ENCODE measurements at regions not wholly inside any gene's neighbourhood (a gene's known extent, or its start where the extent isn't known, plus 50 kb on each side); places are given as distances from the start of the nearest gene placed in this dataset.

GRCh38 chr6:144768551-144769075 is 483.5 kb downstream of the UTRN start:
- intact Hi-C loops (cut with DNase I): no loop called here
- no peaks in the 10 kb centered on the region for H3K9me3 ChIP-seq
- DNase-seq (no peak), ATAC-seq (no peak)
- no peaks in the 10 kb centered on the region for H3K27me3 ChIP-seq (ENCODE audit: low read depth)
- no peak for TF ChIP-seq CTCF (IDR thresholded peaks at IDR 0.05)
- H3K27ac ChIP-seq: no peak overlapping the region
- no peak overlapping the region for H3K4me3 ChIP-seq
- peaks cover 27% of the 10 kb centered on the region for H3K36me3 ChIP-seq
- H3K4me1 ChIP-seq: no peaks in the 10 kb centered on the region

GRCh38 chr6:144769142-144769541 is 484.0 kb downstream of the UTRN start:
- no peak overlapping the region for H3K27ac ChIP-seq
- ATAC-seq: no peak

GRCh38 chr6:144776031-144776819 is 491.1 kb downstream of the UTRN start:
- no peak for TF ChIP-seq CTCF (IDR thresholded peaks at IDR 0.05)
- H3K27ac ChIP-seq: no peak overlapping the region
- H3K9me3 ChIP-seq: no peaks in the 10 kb centered on the region

More at GRCh38 chr6:144769142-144769541, 484.0 kb downstream of the UTRN start:
- Histone ChIP-seq H3K27me3 (ENCODE audit: low read depth) (no peaks in the 10 kb centered on the region), H3K4me3 (no peak overlapping the region), H3K36me3 (peaks cover 33% of the 10 kb centered on the region), H3K4me1 (no peaks in the 10 kb centered on the region), H3K9me3 (no peaks in the 10 kb centered on the region)
- intact Hi-C loops (cut with DNase I): no loop called here
- TF ChIP-seq CTCF (IDR thresholded peaks at IDR 0.05): no peak
- DNase-seq: no peak

GRCh38 chr6:144777249-144777648 is 492.1 kb downstream of the UTRN start:
- no peaks in the 10 kb centered on the region for H3K4me1 ChIP-seq
- no peak for DNase-seq
- H3K27ac ChIP-seq: no peak overlapping the region
- no peaks in the 10 kb centered on the region for H3K27me3 ChIP-seq (ENCODE audit: low read depth)
- no peak for ATAC-seq
- H3K36me3 ChIP-seq: peaks cover 45% of the 10 kb centered on the region
- H3K4me3 ChIP-seq: no peak overlapping the region
- no peaks in the 10 kb centered on the region for H3K9me3 ChIP-seq
- intact Hi-C loops (cut with DNase I): no loop called here
- TF ChIP-seq CTCF (IDR thresholded peaks at IDR 0.05): no peak

More at GRCh38 chr6:144776031-144776819, 491.1 kb downstream of the UTRN start:
- Histone ChIP-seq H3K4me3 (no peak overlapping the region), H3K4me1 (no peaks in the 10 kb centered on the region), H3K27me3 (ENCODE audit: low read depth) (no peaks in the 10 kb centered on the region), H3K36me3 (peaks cover 47% of the 10 kb centered on the region)
- DNase-seq (no peak), ATAC-seq (no peak)
- intact Hi-C loops (cut with DNase I): no loop called here

- Histone ChIP-seq H3K4me3 (no peak overlapping the region), H3K27me3 (ENCODE audit: low read depth) (no peaks in the 10 kb centered on the region), H3K4me1 (no peaks in the 10 kb centered on the region), H3K9me3 (no peaks in the 10 kb centered on the region), H3K27ac (no peak overlapping the region), H3K36me3 (peaks cover 44% of the 10 kb centered on the region)
- intact Hi-C loops (cut with DNase I): no loop called here
- no peak for TF ChIP-seq CTCF (IDR thresholded peaks at IDR 0.05)
- DNase-seq (no peak), ATAC-seq (no peak)
Measured at GRCh38 chr6:144778056-144778455, 492.9 kb downstream of the UTRN start.
